Eye (tissue), 1 donor: ENCODE measurements at regions not wholly inside any gene's neighbourhood (a gene's known extent, or its start where the extent isn't known, plus 50 kb on each side); places are given as distances from the start of the nearest gene placed in this dataset.
"Not testable (repeated sequence)": the region's sequence is repeated elsewhere in the genome, so short reads cannot be mapped to it uniquely, and the experiment has no call there.

ENCODE experiments used
- DNase-seq: peaks from one replicate; pipeline ENCODE4 v3.0.0-alpha.2; 2015

GRCh38 chr12:47478426-47478825 is 227.4 kb downstream of the RPAP3 start:
- no peak for DNase-seq

DNA sequence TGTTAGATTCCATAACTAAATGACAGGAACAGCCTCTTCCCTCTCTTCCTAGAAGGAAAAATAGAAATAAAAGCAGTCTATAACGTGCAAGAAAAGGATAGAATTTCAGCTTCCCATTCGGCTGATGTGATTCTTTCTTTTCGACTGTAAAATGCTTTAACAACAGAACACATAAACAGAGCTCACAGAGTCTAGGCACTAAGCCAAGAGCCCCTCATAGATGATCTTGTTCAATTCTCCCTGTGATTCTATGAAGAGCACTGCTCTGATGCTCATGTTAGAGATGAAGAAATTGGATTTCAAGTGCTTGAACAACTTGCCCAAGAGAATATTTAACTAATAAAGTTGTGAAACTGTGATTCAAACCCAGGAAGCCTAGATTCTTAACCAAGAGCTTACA is 232.7 kb downstream of the RPAP3 start:
- DNase-seq: no peak

GRCh38 chr12:47470349-47470748 is 235.5 kb downstream of the RPAP3 start:
- not testable (repeated sequence) for DNase-seq

DNA sequence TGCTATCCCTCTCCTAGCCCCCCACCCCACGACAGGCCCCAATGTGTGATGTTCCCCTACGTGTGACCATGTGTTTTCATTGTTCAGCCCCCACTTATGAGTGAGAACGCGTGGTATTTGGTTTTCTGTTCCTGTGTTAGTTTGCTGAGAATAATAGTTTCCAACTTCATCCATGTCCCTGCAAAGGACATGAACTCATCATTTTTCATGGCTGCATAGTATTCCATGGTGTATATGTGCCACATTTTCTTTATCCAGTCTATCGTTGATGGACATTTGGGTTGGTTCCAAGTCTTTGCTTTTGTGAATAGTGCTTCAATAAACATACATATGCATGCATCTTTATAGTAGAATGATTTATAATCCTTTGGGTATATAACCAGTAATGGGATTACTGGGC is 241.9 kb downstream of the RPAP3 start:
- not testable (repeated sequence) for DNase-seq

GRCh38 chr12:47458279-47458678 is 247.6 kb downstream of the RPAP3 start:
- DNase-seq: no peak

- DNase-seq: no peak
Measured at GRCh38 chr12:47449797-47450196, 256.0 kb downstream of the RPAP3 start.

- no peak for DNase-seq
Measured at GRCh38 chr12:47442310-47442709, 263.5 kb downstream of the RPAP3 start.

DNA sequence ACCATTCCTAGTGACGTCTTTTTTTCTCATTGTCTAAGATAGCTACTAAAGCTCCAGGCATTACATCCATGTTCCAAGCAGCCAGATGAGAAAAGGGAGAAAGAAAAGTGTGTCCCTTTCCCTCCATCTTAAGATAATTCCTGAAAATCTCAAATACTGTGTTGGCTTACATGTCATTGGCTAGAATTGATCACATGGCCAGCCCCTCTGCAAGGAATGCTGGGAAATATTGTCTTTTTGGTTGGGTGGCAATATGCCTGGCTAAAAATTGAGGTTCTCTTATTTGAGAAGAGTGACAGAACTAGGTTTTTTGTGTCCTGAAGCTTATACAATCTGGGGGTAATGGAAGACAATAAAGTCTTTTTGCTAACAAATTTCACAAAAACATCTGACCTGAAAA is 264.3 kb downstream of the RPAP3 start:
- no peak for DNase-seq

DNA sequence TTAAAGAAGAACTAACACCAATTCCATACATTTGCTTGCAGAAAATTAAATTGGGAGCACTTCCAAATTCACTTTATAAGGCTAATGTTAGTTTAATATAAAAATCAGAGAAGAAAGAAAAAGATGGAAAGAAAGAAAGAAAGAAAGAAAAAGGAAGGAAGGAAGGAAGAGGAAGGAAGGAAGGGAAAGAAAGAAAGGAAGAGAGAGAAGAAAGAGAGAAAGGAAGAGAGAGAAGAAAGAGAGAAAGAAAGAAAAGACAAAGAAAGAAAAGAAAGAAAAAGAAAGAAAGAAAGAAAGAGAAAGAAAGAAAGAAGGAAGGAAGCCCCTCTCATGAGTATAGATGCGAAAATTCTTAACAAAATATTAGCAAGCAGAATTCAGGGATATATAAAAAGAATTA is 267.7 kb downstream of the RPAP3 start:
- no peak for DNase-seq

- DNase-seq: no peak
Measured at GRCh38 chr12:47437570-47437969, 268.3 kb downstream of the RPAP3 start.

- DNase-seq: no peak
Measured at GRCh38 chr12:47433876-47434275, 272.0 kb downstream of the RPAP3 start.

DNA sequence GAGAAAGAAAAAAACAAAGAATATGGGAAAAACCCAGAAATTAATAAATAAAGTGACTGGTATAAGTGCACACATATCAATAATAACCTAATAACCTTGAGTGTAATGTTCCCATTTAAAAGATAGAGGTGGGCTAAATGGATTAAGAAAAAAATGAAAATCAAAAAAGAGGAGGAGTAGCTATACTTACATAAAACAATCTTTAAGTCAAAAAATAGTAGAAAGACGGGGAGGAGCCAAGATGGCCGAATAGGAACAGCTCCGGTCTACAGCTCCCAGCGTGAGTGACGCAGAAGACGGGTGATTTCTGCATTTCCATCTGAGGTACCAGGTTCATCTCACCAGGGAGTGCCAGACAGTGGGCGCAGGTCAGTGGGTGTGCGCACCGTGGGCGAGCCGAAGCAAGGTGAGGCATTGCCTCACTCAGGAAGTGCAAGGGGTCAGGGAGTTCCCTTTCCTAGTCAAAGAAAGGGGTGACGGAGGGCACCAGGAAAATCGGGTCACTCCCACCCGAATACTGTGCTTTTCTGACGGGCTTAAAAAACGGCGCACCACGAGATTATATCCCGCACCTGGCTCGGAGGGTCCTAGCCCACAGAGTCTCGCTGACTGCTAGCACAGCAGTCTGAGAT is 279.0 kb downstream of the RPAP3 start:
- not testable (repeated sequence) for DNase-seq

GRCh38 chr12:47422611-47423010 is 283.2 kb downstream of the RPAP3 start:
- no peak for DNase-seq

- DNase-seq: no peak
Measured at GRCh38 chr12:47419497-47419896, 286.3 kb downstream of the RPAP3 start.

DNA sequence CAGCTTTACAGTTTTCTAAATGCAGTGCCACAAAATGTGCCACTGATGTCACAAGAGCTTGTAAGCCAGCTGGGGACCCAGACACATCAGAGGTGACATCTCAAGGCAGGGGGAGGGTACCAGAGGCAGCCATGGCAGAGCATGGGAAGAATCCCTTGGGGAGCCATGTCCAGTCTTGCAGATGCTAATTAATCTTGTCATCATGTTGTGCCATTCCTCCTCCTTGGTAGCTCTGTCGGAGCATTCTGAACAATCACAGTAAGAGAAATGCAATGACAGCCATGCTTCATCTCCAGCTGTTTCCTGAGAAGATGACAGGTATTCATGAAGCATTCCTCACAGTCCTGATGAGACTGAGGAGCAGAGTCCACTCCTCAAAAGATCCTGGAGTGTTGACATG is 287.9 kb downstream of the RPAP3 start:
- DNase-seq: peak; percentile 92

GRCh38 chr12:47417121-47417520 is 288.7 kb downstream of the RPAP3 start:
- DNase-seq: peak; percentile 15

GRCh38 chr12:47415054-47415453 is 290.8 kb downstream of the RPAP3 start:
- no peak for DNase-seq

- DNase-seq: no peak
Measured at GRCh38 chr12:47414511-47414910, 291.3 kb downstream of the RPAP3 start.

DNA sequence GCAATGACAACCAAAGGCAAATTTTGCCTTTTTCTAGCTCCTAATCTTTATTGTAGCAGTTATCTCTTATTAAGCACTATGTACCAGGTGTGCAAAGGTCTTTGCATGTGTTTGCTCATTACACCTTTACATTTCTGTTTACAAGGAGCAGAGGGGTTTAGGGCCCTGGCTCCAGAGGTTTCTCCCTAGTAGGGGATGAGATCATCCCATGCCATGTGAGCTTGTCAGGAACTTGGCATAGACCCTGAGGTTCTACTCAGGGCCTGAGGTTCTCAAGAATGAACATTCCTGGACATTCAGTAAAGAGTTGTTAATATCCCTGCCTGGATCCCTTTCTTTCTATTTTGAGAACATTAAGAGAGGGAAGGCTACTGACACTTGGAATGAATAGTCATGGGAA is 292.0 kb downstream of the RPAP3 start:
- DNase-seq: no peak

GRCh38 chr12:47412601-47413236 is 293.1 kb downstream of the RPAP3 start:
- DNase-seq: no peak

DNA sequence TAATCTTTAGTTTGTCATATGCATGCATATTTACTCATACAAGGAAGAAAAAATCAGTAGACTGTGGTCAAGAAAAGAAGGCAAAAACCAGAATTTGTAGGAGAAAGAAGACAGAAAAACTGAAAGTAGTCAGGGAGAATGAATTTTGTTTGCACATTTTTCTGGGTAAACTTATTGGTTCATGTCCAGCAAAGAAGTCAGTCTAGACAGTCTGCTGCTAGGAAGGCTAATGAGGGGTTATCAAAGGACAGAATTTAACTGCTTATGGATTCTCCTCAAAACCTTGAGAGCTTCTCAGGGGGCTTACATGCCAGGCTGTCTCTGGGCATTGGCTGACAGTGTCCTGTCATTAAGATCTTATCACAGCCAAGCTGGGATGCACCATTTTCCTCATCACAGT is 293.9 kb downstream of the RPAP3 start:
- no peak for DNase-seq

DNA sequence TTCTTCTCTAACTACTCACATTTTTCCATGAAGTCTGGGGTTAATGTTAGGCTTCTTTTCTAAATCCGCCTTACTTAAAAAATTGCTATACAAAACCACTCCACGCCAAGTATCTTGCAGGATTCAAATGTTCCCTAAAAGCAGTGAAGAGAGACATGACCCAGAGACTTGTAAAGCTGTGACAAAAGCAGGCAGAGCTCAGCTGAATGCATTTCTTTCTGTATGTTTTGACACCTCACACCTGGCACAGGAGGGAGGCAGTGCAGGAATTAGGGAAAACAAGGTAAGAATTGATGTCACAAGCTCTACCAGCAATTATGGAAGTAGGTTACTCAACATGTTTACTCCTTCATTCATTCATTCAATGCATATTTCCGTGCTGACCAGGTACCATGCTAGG is 295.0 kb downstream of the RPAP3 start:
- no peak for DNase-seq

- no peak for DNase-seq
Measured at GRCh38 chr12:47410383-47410782, 295.4 kb downstream of the RPAP3 start.

DNA sequence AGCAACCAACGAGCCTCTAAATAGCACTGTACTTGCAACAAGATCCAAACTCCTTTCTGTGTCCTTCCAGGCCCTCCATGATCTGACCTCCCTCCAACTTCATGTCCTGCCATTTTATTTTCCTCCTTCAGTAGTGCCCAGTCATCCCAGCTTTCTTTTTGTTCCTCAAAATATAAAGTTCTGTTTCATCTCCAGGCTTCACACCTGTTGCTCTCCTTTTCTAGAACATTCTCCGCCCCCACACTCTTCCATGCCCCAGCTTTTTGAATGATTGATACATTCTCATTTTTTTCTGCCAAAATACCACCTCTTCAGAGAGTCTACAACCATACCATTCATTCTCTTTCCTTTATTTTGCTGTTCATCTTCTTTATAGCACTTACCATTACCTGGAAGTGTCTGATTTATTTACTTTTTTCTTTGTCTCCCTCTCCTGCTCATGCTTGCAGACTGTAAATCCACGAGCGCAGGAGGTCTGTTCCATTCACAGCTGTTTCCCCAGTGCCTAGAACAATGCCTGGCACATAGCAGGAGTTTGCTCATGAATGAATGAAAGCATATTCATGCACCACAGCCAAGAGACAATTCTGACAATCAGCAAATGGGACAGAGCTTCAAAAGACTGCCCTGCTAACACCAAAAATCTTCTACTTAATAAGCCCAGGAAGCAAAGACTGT is 296.4 kb downstream of the RPAP3 start:
- DNase-seq: no peak
